GM23338 (cell line): ENCODE measurements at regions not wholly inside any gene's neighbourhood (a gene's known extent, or its start where the extent isn't known, plus 50 kb on each side); places are given as distances from the start of the nearest gene placed in this dataset.
"Not testable (repeated sequence)": the region's sequence is repeated elsewhere in the genome, so short reads cannot be mapped to it uniquely, and the experiment has no call there.

Experiments
- ATAC-seq: fragments of 200-7000 bp; cut with Tn5 transposase; 3 replicates; pipeline ENCODE4 v1.9.1; 2020
- DNase-seq: peaks from one replicate; pipeline ENCODE4 v3.0.0-alpha.2; 2015; ENCODE audit warnings: low spot score
- H2AFZ ChIP-seq: fragments of 200-600 bp; sonication (generic); 2 replicates; pipeline ENCODE4 v1.8.0; 2016; ENCODE audit warnings: antibody characterized with exemption, mild to moderate bottlenecking, moderate library complexity
- H3F3A ChIP-seq: fragments of 200-600 bp; sonication (generic); replicated peaks from 2 replicates; pipeline ENCODE4 v1.8.0; 2017; ENCODE audit warnings: antibody characterized with exemption, mixed run types, low read depth
- H3K27ac ChIP-seq: fragments of 200-600 bp; sonication (generic); 2 replicates; pipeline ENCODE4 v1.6.1; 2016; ENCODE audit warnings: low read depth
- H3K27me3 ChIP-seq: fragments of 200-600 bp; sonication (generic); 2 replicates; pipeline ENCODE4 v1.8.0; 2016; ENCODE audit warnings: mild to moderate bottlenecking, mixed run types, moderate library complexity; ENCODE audit not compliant: insufficient read depth
- H3K36me3 ChIP-seq: fragments of 200-600 bp; sonication (generic); 2 replicates; pipeline ENCODE4 v1.8.0; 2016; ENCODE audit warnings: mild to moderate bottlenecking; ENCODE audit not compliant: insufficient read depth
- H3K4me1 ChIP-seq: fragments of 200-600 bp; sonication (generic); 2 replicates; pipeline ENCODE4 v1.8.0; 2016; ENCODE audit warnings: mild to moderate bottlenecking, moderate library complexity; ENCODE audit not compliant: insufficient read depth
- H3K4me2 ChIP-seq: fragments of 200-600 bp; sonication (generic); 2 replicates; pipeline ENCODE4 v1.7.1; 2017; ENCODE audit warnings: mixed run types
- H3K4me3 ChIP-seq: fragments of 200-600 bp; sonication (generic); 2 replicates; pipeline ENCODE4 v1.6.1; 2016; ENCODE audit warnings: mixed run types
- H3K79me2 ChIP-seq: fragments of 200-600 bp; sonication (generic); replicated peaks from 2 replicates; pipeline ENCODE4 v1.8.0; 2017; ENCODE audit warnings: mild to moderate bottlenecking; ENCODE audit not compliant: insufficient read depth
- H3K9me2 ChIP-seq: fragments of 200-600 bp; sonication (generic); 2 replicates; pipeline ENCODE4 v1.8.0; 2017; ENCODE audit not compliant: insufficient read depth
- H4K20me1 ChIP-seq: fragments of 200-600 bp; sonication (generic); replicated peaks from 2 replicates; pipeline ENCODE4 v1.8.0; 2017; ENCODE audit warnings: mild to moderate bottlenecking; ENCODE audit not compliant: insufficient read depth
- H3K27ac Mint-ChIP-seq: 2 replicates; pipeline ENCODE4 v1.8.0; 2020; ENCODE audit warnings: inconsistent platforms, mild to moderate bottlenecking, moderate library complexity, mixed read lengths
- H3K27me3 Mint-ChIP-seq: 3 replicates; pipeline ENCODE4 v1.8.0; 2022; ENCODE audit warnings: low read depth, mild to moderate bottlenecking, moderate library complexity, mixed read lengths, inconsistent platforms; ENCODE audit not compliant: insufficient read depth, poor library complexity
- H3K36me3 Mint-ChIP-seq: 3 replicates; pipeline ENCODE4 v1.8.0; 2021; ENCODE audit warnings: low read depth, mild to moderate bottlenecking, inconsistent platforms, moderate library complexity, mixed read lengths
- H3K4me1 Mint-ChIP-seq: 3 replicates; pipeline ENCODE4 v1.8.0; 2020; ENCODE audit warnings: mild to moderate bottlenecking, inconsistent platforms, mixed read lengths
- H3K4me3 Mint-ChIP-seq: 3 replicates; pipeline ENCODE4 v1.8.0; 2021; ENCODE audit warnings: moderate library complexity, mild to moderate bottlenecking, inconsistent platforms, mixed read lengths
- H3K9me3 Mint-ChIP-seq: 3 replicates; pipeline ENCODE4 v1.8.0; 2020; ENCODE audit warnings: moderate library complexity, mild to moderate bottlenecking, inconsistent platforms, mixed read lengths
- NANOG ChIP-seq: IDR thresholded peaks from 2 replicates; pipeline ENCODE4 v1.6.1; 2016; ENCODE audit warnings: antibody characterized with exemption, borderline replicate concordance
- ZNF331 ChIP-seq: fragments of 250-450 bp; sonication (Bioruptor Pico); IDR thresholded peaks from 2 replicates; pipeline ENCODE4 v1.5.0; 2020; ENCODE audit warnings: low read depth, mild to moderate bottlenecking, moderate library complexity

- Histone ChIP-seq H3K4me1 (no peaks in the 10 kb centered on the region; the same call in 1 of the 2 replicates), H3K36me3 (no peaks in the 10 kb centered on the region), H3K4me2 (no peak overlapping the region), H3F3A (no peaks in the 10 kb centered on the region), H3K79me2 (no peaks in the 10 kb centered on the region), H3K27ac (no peak overlapping the region), H3K27me3 (no peaks in the 10 kb centered on the region), H3K4me3 (no peak overlapping the region), H4K20me1 (no peaks in the 10 kb centered on the region), H3K9me2 (peaks cover 3% of the 10 kb centered on the region; the same call in 1 of the 2 replicates), H2AFZ (no peak overlapping the region)
- H3K4me1 Mint-ChIP-seq = peaks cover 18% of the 10 kb centered on the region; the same call in 2 of the 3 replicates
- H3K4me3 Mint-ChIP-seq = no peak overlapping the region
- peaks cover 6% of the 10 kb centered on the region; the same call in 1 of the 3 replicates for H3K9me3 Mint-ChIP-seq
- no peaks in the 10 kb centered on the region; the same call in 2 of the 3 replicates for H3K36me3 Mint-ChIP-seq
- H3K27me3 Mint-ChIP-seq = peaks cover 1% of the 10 kb centered on the region
- TF ChIP-seq NANOG (no peak), ZNF331 (no peak)
- no peak for ATAC-seq
- DNase-seq = no peak
- no peak overlapping the region for H3K27ac Mint-ChIP-seq
Measured at GRCh38 chr20:22966787-22967464, 68.2 kb upstream of the SSTR4 start.

- not testable (repeated sequence) for H3K27ac Mint-ChIP-seq, H2AFZ ChIP-seq, H3K27me3 ChIP-seq, DNase-seq, H3K4me3 ChIP-seq, H3K27me3 Mint-ChIP-seq, H3K9me2 ChIP-seq, ATAC-seq, H3K4me1 ChIP-seq, H3K36me3 ChIP-seq, H3K9me3 Mint-ChIP-seq, H3K79me2 ChIP-seq, H3K4me3 Mint-ChIP-seq, H3K27ac ChIP-seq, H3F3A ChIP-seq, H3K36me3 Mint-ChIP-seq, H4K20me1 ChIP-seq, H3K4me2 ChIP-seq
- H3K4me1 Mint-ChIP-seq = peaks cover 18% of the 10 kb centered on the region; the same call in 2 of the 3 replicates
Measured at GRCh38 chr20:22967706-22968105, 67.4 kb upstream of the SSTR4 start.

- not testable (repeated sequence) for H3K27ac Mint-ChIP-seq, H4K20me1 ChIP-seq, H3K79me2 ChIP-seq, H3K4me3 Mint-ChIP-seq, H3K9me2 ChIP-seq, H3K9me3 Mint-ChIP-seq, H3K27me3 ChIP-seq, H3K4me3 ChIP-seq, H3K36me3 ChIP-seq, H3F3A ChIP-seq, H3K36me3 Mint-ChIP-seq, DNase-seq, H3K4me1 ChIP-seq, H3K4me1 Mint-ChIP-seq, H3K4me2 ChIP-seq, H3K27ac ChIP-seq, H3K27me3 Mint-ChIP-seq, H2AFZ ChIP-seq, ATAC-seq
Measured at GRCh38 chr20:22969031-22969430, 66.1 kb upstream of the SSTR4 start.

GRCh38 chr20:22971077-22971476 lies 64.0 kb upstream of the SSTR4 start:
- not testable (repeated sequence) for H3K27me3 Mint-ChIP-seq, H4K20me1 ChIP-seq, H3K4me3 ChIP-seq, ATAC-seq, H3K4me1 ChIP-seq, H2AFZ ChIP-seq, H3K4me1 Mint-ChIP-seq, H3K27me3 ChIP-seq, H3K4me2 ChIP-seq, H3K79me2 ChIP-seq, H3K27ac Mint-ChIP-seq, H3K4me3 Mint-ChIP-seq, H3K27ac ChIP-seq, H3K9me3 Mint-ChIP-seq, DNase-seq, H3F3A ChIP-seq, H3K36me3 ChIP-seq, H3K36me3 Mint-ChIP-seq, H3K9me2 ChIP-seq
